BE2C (cell line): ENCODE measurements at regions not wholly inside any gene's neighbourhood (a gene's known extent, or its start where the extent isn't known, plus 50 kb on each side); places are given as distances from the start of the nearest gene placed in this dataset.

ENCODE experiments used
- DNase-seq: peaks from one replicate; pipeline ENCODE4 v3.0.0-alpha.2; 2020
- H3K27me3 ChIP-seq: fragments of 250-450 bp; sonication (Bioruptor Pico); 2 replicates; pipeline ENCODE4 v1.5.1; 2020; ENCODE audit warnings: mild to moderate bottlenecking
- H3K36me3 ChIP-seq: fragments of 250-450 bp; sonication (Bioruptor Pico); 2 replicates; pipeline ENCODE4 v1.5.1; 2020; ENCODE audit warnings: mild to moderate bottlenecking
- H3K4me1 ChIP-seq: fragments of 250-450 bp; sonication (Bioruptor Pico); 2 replicates; pipeline ENCODE4 v1.5.1; 2020
- H3K4me3 ChIP-seq: 2 replicates; pipeline ENCODE4 v1.5.1; 2011; ENCODE audit warnings: low read depth, low read length
- H3K9me3 ChIP-seq: fragments of 250-450 bp; sonication (Bioruptor Pico); 2 replicates; pipeline ENCODE4 v1.5.1; 2020
- TF ChIP-seq, protein P1 (sequence below): IDR thresholded peaks from 2 replicates; pipeline ENCODE4 v1.5.1; 2012; ENCODE audit warnings: mild to moderate bottlenecking, low read depth, low read length

DNA sequence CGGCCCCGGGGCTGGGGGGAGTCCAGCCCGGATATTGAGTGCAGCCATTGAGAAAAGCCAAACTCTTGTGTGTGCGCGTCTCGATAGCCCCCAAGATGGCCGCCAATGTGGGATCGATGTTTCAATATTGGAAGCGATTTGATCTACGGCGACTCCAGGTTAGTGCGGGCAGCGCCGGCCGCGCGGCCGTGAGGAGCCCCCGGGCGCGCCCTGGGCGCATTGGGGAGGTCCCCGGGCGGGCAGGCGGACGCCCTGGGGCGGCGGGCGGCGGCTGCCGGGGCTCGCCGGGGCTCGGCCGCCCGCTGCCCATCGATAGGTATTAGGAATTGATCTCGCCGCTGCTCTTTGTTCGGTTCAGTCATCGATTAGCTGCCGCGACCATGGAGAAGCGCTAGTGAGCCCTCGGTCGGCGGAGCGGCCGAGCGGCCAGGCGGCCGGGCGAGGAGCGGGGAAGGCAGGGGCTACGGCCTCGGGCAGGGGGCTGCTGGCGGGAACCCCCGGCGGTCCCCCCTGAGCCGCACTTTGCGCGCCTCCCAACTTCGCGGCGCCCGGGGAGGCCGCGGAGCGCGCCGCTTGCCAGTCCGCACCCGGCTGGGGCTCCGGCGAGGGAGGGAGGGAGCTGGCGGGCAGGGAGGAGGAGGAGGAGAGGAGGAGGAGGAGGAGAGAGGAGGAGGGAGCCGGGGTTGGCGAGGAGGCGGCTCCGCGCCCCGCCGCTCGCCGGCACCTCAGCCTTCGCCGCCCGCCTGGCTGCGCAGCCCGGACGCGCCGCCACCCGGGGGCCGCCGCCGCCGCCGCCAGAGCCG, 113.9 kb upstream of the MYL2 start, which contains the start of gene CUX2:
TSS of gene CUX2 (plus strand) at position 83 of the 803 bp plus-strand sequence.
- H3K4me1 ChIP-seq, result no peaks in the 10 kb centered on the region

DNA sequence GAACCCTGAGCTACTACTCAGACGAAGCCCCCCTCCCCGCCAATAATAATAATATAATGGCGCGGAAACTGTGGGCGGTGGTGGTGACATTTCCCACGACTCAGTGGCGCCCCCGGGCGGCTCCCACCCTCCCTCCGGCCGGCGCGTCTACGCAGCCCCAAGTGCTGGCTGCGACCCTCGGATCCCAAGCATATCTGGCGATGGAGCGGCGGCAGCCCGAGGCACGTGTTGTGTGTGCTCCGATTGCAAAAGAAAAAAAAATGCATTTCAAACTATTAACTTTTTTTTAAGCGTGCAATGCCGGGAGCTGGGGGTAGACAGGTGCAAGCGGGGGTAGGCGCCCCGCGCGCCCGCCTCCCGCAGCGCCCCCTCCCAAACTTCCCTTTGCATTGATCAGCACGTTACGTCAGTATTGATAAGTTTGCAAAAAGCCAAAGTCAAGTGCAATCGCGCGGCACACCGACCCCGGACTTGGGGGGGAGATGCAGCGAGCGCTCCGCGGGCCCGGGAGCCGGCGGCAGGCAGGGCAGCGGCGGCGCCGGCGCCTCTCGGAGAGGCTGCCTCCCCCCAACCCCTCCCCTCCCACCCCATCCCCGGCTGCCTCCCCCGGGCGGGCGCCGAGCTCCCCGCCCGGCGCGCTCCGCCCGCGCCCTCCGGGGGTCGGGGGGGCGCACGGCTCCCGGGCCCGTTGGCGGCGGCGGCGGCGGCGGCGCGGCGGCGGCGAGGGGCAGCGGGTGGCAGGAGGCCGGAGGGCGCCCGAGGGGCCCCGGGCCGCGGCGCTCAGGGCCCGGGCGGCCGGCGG, 113.1 kb upstream of the MYL2 start:
- Histone ChIP-seq H3K36me3 (no peaks in the 10 kb centered on the region), H3K4me3 (peak overlapping the region; percentile 33), H3K4me1 (no peaks in the 10 kb centered on the region), H3K27me3 (peaks cover 69% of the 10 kb centered on the region), H3K9me3 (no peaks in the 10 kb centered on the region)
- TF ChIP-seq, protein P1, sequence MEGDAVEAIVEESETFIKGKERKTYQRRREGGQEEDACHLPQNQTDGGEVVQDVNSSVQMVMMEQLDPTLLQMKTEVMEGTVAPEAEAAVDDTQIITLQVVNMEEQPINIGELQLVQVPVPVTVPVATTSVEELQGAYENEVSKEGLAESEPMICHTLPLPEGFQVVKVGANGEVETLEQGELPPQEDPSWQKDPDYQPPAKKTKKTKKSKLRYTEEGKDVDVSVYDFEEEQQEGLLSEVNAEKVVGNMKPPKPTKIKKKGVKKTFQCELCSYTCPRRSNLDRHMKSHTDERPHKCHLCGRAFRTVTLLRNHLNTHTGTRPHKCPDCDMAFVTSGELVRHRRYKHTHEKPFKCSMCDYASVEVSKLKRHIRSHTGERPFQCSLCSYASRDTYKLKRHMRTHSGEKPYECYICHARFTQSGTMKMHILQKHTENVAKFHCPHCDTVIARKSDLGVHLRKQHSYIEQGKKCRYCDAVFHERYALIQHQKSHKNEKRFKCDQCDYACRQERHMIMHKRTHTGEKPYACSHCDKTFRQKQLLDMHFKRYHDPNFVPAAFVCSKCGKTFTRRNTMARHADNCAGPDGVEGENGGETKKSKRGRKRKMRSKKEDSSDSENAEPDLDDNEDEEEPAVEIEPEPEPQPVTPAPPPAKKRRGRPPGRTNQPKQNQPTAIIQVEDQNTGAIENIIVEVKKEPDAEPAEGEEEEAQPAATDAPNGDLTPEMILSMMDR, result peak; percentile 42
- peak; percentile 54 for DNase-seq

More for the DNA sequence above, 113.9 kb upstream of the MYL2 start, which contains the start of gene CUX2:
- Histone ChIP-seq H3K27me3 (peaks cover 70% of the 10 kb centered on the region), H3K9me3 (no peaks in the 10 kb centered on the region), H3K36me3 (no peaks in the 10 kb centered on the region), H3K4me3 (peak within 1 kb of the TSS; percentile 33)
- peak; percentile 29 for DNase-seq
- TF ChIP-seq, protein P1, result no peak

DNA sequence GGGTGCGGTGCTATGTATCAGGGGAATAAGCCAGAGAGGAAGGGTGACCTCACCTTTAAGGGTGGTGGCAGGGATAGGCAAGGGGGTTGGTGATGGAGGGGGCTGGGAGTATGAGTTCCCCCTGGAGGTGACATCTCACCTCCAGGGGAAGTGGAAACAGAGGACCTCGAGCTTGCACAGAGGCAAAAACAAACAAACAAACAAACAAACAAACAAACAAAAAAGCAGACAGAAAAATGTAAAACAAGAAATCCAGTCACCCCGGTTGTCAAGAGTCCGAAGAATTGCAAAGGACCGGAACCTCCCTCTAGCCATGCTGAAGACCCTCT, 112.2 kb upstream of the MYL2 start:
- no peaks in the 10 kb centered on the region for H3K36me3 ChIP-seq
- H3K27me3 ChIP-seq, result peaks cover 60% of the 10 kb centered on the region

DNA sequence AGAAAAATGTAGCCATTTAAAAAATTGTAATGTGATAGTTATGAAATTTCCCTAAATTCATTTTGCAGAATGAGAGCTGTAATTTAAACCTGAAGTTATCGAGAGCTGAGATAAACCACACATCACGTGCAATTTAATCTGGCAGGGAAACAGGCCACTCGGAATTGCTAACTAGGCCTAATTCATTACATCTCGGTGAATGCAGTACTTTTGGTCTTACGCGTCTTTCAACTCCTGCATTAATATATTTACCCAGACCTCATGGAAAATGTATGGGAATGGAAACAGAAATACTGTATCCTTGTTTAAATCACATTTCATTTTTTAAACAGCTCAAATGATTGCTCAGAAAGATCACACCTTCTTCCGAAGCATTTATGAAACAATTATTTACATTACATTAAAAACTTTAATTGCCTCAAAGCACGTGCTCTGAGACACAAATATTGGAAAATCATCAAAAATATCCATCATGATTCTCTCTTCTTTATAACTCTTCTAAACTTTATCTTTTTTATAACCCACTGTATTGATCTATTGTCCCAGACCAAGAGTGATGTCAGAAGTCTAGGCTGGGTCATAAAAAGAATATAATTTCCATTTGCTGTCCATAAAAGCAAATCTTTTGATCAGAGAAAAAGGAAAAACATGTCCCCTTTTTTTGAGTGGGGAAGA, 111.7 kb upstream of the MYL2 start:
- no peaks in the 10 kb centered on the region for H3K9me3 ChIP-seq
- peaks cover 55% of the 10 kb centered on the region for H3K27me3 ChIP-seq

More for the DNA sequence above, 112.2 kb upstream of the MYL2 start:
- no peak for DNase-seq
- H3K9me3 ChIP-seq, result no peaks in the 10 kb centered on the region
- H3K4me1 ChIP-seq, result no peaks in the 10 kb centered on the region
- H3K4me3 ChIP-seq, result no peak overlapping the region
- TF ChIP-seq, protein P1, result no peak

DNA sequence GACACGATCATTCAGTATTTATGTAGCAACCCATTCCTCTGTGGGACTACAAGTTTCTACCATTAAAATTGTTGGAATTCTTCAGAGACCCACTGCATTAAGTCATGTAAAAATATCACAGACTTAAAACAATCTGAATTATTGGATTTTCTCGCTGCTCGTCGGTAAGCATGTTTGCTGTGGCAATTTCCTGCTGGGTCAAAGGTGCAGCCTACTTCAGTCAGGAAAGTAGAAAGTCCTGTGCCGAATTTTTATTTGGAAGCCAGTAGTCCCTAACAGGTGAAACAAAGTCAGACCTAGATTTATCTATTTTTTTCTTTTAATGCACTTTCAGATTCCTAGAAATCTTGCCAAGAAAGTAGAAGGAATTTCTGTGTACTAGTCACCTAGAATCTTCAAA, 110.4 kb upstream of the MYL2 start:
- H3K36me3 ChIP-seq, result no peaks in the 10 kb centered on the region
- H3K4me1 ChIP-seq, result no peaks in the 10 kb centered on the region
- TF ChIP-seq, protein P1, result no peak
- no peak overlapping the region for H3K4me3 ChIP-seq
- no peak for DNase-seq
- no peaks in the 10 kb centered on the region for H3K9me3 ChIP-seq
- H3K27me3 ChIP-seq, result peaks cover 44% of the 10 kb centered on the region

More for the DNA sequence above, 111.7 kb upstream of the MYL2 start:
- Histone ChIP-seq H3K4me3 (no peak overlapping the region), H3K36me3 (no peaks in the 10 kb centered on the region), H3K4me1 (no peaks in the 10 kb centered on the region)
- TF ChIP-seq, protein P1, result no peak
- no peak for DNase-seq
